Mucosa of gallbladder (tissue), 1 donor: ENCODE measurements at regions not wholly inside any gene's neighbourhood (a gene's known extent, or its start where the extent isn't known, plus 50 kb on each side); places are given as distances from the start of the nearest gene placed in this dataset.
"Not testable (repeated sequence)": the region's sequence is repeated elsewhere in the genome, so short reads cannot be mapped to it uniquely, and the experiment has no call there.

ENCODE experiments used
- DNase-seq: peaks from one replicate; pipeline ENCODE4 v3.0.0-alpha.2; 2020; ENCODE audit warnings: low spot score
- donor health status: DM: no; HTN: no; CAD: no.

DNA sequence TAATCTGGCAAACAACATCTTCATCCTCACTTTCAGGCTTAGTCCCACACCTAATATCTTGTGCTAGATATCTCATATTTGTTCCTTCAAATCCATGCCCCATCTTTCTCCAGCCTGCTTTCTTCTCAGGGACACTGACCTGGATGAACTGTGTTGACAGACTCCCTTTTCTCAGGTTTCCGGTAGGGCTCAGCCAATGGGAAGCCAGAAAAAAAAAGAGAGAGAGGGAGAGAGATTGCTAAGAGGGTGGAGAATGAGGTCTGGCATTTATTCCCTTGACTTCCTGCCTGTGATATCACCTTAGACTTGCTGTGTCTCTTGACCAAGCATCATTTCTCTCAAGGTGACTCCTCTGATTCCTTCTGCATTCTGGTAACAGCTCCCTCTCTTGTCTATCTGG is 145.6 kb upstream of the ABI3BP start:
- no peak for DNase-seq

DNA sequence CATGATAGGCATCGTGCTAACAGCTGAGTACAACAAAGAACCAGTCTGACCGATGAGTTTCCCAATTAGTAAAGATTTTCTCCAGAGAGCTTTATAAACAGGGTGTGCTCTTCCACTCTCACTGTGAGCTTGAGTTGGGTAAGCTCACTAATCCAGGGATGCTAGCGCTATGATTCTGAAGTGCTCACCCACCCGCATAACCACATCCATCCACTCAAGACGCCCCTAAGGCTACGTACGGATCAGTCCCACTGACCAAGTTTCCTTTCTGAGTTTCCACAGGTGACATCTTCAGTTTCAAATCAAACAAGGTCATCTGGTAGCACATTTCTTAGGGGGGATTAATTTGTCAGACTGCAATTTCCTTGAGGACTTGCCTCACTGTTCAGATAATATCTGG is 141.1 kb upstream of the ABI3BP start:
- no peak for DNase-seq

DNA sequence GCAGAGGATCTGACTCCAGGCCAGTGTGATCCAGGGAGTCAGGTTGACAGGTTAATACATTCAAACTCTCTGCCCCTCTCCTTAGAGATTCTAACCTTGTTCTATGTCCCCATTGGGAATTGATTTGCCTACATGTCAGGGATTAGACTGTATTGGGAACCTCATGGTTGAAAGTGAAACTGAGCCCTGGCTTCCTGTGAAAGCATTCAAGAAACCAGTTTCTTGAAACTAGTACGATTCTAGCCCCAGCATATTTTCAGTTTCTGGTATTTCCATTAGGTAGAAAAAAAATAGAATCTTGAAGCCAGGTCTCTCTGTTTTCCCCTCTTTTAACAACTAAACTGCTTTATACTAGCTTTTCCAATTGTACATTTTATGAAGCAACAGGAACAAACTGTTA is 140.4 kb upstream of the ABI3BP start:
- DNase-seq, result no peak

DNA sequence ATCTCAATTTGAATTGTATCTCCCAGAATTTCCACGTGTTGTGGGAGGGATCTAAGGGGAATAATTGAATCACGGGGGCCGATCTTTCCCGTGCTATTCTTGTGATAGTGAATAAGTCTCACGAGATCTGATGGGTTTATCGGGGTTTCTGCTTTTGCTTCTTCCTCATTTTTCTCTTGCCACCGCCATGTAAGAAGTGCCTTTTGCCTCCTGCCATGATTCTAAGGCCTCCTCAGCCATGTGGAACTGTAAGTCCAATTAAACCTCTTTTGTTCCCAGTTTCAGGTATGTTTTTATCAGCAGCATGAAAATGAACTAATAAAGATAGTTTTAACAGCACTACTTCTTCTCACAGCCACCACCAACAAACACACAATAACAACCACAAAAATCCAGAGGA is 140.0 kb upstream of the ABI3BP start:
- not testable (repeated sequence) for DNase-seq

DNA sequence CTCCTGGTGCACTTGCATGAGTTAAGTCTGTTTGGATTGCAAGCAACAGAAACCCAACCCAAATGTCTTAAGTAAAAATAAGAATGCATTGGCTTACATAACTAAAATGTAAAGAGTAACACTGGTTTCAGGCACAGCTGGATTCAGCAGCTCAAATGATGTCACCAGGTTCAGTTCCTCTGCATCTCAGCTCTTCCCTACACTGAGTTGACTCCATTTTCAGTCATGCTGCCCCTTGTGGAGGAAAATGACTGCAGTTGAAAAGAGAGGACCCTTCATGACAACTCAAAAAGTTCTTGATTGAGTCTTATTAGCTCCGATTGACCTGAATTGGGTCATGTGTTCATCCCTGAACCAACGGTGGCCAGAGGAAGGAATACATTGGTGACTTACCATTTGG is 138.5 kb upstream of the ABI3BP start:
- DNase-seq, result no peak

DNA sequence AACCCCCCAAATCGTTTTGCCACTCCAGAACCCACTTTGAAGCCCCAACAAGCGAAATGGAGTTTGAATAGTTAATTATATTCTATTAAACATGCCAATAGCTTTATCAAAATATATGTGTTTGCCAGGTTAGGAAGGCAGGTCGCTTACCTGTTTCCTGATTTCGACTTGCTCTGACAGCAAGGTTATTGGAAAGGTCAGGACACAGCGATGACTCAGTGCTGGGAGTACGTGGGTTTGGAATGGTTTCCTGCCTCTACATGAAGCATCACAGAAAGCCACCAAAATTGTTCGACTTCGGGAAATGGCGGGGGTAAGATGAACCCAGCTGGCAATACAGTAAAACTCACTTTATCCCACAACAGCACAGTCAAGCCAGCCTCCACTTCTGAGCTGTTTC is 135.6 kb upstream of the ABI3BP start:
- DNase-seq, result peak; percentile 75

DNA sequence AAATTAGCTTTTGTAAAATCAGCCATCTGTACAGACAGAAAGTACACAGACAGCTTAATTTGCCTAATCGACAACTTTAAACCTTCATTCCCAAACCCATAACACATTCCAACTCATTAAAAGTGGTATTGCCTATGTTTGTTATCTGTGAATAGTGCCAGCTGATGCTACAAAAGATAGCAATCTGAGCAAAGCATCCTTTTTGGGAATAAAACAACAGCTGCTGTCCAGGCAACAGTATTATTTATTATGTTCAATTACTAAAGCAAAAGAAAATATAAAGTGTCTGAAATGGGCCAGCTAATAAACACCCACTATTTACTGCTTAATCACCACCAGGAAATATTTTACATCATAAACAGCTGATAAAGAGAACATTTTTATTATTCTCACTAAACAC is 134.8 kb upstream of the ABI3BP start:
- DNase-seq, result no peak

DNA sequence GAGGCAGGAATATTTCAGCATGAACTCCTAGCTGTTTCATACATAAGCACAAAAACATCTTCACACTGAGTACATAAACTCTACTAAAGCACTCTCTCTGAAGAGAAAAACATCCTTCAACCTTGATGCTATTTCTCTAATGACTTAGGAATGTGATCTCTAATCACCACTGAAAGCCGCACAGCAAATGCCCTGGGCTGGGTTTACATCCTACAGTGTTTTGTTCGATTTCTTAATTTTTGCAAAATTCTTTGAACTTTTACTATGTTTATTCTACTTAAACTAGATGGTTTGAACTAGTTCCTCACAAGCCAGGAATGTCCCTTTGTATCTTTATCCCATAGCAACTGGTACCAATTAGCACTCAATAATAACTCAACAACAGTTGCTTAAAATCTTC is 130.9 kb upstream of the ABI3BP start:
- DNase-seq, result no peak

DNA sequence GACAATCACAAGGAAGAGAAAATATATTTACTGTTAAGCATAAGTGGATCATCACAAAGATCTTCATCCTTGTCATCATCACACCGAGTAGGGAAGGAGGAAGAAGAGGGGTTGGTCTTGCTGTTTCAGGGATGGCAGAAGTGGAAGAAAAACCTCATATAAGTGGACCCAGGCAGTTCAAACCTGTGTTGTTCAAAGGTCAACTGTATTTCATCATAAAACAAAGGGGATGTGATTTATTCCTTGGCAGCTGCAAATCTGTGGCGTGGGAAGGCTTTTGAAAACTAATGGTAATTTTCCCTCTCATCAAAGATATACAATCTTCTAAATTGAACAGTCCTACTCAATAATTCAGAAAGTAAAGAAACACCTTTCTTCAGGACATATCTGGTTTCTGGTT is 129.9 kb upstream of the ABI3BP start:
- no peak for DNase-seq

DNA sequence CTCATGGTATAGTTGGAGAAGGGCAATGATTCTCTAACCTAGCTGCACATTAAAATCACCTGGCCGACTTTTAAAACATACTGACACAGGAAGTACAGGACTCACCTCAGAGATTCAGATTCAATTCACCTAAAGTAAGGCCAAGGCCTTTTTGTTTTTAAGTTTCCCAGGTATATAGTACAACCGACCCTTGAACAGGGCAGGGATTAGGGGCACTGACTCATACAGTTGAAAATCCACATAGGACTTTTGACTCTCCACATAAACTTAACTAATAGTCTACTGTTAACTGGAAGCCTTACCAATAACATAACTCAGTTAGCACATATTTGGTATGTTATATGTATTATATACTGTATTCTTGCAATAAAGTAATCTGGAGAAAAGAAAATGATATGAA is 129.5 kb upstream of the ABI3BP start:
- no peak for DNase-seq

DNA sequence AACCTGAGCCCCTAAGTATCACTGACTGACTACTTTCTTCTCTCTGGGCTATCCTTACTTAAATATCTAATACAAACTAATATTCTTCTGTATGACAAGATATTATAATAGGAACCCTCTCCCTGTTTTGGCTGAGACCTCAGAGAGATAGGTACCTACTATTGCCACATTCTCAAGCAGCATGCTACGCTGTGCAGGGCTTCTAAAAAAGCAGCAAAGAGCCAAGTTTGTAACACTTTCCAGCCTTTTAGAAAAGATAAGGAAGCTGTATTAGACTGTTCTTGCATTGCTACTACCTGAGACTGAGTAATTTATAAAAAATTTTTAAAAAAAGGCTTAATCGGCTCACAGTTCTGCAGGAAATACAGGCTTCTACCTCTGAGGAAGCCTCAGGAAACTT is 126.8 kb upstream of the ABI3BP start:
- DNase-seq, result no peak

DNA sequence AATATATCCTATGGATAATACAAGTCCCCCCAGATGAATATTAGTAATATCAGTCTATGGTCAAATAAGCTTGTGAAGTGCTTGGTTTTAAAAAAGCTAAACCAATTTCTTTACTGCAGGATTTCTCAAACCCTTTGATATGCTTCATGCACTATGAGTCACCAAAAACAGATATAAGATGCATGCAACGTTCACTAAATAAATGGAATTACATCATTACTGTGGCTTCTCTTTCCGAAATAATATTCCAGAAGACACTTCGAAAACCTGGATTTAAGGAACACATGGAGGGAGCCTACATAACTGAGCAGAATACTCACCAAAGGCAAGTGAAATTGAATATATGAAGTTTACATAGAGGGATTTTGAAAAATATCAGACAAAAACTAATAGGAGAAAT is 126.3 kb upstream of the ABI3BP start:
- DNase-seq, result no peak

DNA sequence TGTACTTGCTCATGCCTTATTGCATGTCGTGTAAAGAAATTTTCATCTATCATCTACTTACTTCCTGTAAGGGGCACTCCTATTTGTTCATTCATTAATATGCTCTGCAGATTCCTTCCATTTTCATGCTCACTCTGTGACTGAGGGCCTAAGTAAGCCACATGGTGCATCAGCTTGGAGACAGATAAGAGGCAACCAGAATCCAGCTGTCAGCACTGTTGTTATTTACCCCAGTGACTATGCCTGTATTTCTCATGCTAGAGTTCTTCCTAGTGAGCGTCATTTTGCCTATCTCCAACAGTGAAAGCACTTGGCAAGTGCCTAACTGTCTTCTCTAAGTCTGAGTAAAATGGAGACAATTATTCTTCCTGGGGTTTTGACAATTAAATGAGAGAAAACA is 124.8 kb upstream of the ABI3BP start:
- DNase-seq, result no peak

DNA sequence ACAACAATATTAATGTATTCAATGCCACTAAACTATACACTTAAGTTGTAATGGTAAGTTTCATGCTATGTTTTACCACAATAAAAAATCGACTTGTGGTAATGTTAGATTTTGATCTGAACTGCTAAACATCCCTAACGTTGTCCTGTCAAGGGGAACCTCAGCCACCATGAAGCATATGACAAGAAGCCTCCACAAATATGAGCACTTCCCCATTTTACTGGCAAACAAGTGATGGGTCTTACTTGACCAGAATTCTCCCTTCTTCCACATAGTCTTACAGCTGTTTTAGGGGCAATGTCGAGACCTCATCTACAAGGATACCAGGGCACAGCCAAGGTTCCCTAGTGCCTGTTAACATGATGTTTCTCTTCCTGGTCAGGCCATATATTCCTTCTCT is 124.2 kb upstream of the ABI3BP start:
- DNase-seq, result no peak

DNA sequence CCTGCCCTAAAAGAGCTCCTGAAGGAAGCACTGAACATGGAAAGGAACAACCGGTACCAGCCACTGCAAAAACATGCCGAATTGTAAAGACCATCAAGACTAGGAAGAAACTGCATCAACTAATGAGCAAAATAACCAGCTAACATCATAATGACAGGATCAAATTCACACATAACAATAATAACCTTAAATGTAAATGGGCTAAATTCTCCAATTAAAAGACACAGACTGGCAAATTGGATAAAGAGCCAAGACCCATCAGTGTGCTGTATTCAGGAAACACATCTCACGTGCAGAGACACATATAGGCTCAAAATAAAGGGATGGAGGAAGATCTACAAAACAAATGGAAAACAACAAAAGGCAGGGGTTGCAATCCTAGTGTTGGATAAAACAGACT is 117.1 kb upstream of the ABI3BP start:
- not testable (repeated sequence) for DNase-seq

DNA sequence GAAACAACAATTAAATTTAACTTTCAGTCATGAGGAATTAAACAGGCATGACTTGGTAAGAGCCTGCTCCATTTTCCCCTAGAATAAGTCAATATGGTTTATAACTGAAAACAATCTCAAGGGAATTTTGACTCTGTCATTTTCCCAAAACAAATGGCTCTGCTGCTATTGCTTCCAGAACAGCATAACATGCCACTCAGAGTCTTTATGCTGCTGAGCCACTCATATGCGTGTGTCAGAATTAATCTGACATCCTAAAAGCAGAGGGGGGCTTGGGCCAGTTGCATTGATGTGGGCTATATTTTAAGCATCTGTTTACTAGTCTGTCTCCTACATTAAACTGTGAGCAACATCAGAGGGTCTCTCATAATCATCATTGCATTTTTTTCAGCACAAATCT is 111.1 kb upstream of the ABI3BP start:
- DNase-seq, result no peak

DNA sequence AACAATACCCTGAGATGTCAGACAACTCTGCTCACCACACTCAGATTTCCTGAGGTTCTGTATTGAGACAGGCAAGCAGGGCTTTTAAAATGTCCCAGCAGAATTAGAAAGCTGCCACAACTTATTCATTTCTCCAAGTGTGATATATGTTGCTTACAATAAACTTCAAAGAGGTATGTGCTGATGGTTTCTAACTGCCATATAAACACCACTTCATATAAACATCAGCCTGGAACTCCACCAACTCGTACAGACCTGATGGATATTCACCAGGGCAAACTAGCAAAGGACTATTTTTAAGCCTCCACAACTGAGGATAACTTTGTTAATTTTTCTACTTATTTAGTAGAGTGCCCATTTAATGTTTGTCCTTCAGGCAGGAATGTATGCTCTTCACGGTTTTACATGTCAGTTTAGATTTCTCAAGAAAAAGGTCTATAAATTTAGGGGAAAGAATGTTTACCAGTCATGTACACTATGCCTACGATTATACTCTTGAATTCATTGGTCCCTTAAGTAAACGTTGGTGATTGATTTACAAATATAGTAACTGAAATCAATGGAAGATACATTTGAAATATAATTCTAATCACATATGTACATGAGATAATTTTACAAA is 109.6 kb upstream of the ABI3BP start:
- DNase-seq, result no peak

DNA sequence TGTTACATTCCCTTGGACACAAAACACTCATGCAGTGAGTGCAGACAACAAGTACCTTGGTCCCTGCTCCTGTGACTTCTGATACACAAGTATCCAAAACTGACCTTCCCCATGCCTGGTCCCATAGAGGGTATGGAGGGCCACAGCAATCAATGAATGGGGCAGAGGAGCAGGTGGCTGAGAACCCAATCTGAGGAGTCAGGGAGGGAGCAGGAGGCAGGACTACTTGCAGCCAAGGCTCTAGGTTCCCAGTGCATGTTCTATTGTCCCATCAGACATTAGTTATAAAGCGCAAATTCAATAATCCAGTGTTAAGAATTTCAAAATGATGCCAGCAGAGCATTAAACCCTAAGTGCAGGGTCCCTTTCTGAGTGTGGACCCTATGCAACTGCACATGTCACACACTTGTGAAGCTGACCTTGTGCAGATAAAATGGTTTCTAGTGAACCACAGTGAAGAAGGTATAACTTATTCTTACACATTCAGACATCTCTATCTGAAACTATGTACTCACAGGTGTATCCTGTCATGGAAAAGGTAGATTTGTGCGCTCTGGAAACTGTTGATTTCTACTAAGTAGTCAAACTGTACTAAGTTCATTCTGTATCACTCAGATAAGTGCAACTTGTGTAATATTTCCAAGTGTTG is 107.3 kb upstream of the ABI3BP start:
- DNase-seq, result no peak

DNA sequence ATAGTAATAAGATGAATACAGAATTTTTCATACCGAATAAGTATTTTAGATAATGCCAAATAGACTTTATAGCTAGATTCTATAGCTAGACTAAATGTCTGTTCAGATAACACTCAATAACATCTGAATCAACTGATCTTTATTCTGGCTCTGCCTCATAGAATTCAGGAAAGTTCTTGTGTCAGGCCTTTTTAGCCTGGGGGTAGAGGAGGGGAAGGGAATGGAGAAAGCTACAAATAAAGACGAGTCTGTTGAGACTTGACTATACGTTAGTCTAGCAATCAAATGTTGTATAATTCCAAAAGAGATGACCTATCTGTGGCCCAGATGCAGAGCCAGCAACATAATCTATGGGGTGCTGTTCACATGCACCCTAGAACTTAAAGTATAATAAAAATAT is 106.6 kb upstream of the ABI3BP start:
- DNase-seq, result no peak

DNA sequence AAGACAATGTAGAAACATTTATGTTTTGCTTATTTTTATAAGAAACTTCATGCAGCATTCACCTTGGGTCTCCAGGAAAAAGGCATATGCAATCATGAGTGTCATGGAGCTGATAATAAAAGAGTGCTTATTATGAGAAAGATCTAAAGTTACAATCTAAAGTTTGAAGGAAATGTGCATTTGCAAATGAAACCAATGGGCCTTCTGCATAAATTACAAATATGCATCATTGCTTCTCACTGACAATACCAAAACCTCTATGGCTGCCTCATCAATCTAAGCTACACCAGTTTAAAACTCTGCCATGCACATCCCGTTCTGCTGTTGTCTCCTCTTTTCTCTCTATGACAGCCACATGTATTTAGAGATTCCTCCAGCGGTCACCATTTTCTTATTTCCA is 103.2 kb upstream of the ABI3BP start:
- DNase-seq, result no peak

DNA sequence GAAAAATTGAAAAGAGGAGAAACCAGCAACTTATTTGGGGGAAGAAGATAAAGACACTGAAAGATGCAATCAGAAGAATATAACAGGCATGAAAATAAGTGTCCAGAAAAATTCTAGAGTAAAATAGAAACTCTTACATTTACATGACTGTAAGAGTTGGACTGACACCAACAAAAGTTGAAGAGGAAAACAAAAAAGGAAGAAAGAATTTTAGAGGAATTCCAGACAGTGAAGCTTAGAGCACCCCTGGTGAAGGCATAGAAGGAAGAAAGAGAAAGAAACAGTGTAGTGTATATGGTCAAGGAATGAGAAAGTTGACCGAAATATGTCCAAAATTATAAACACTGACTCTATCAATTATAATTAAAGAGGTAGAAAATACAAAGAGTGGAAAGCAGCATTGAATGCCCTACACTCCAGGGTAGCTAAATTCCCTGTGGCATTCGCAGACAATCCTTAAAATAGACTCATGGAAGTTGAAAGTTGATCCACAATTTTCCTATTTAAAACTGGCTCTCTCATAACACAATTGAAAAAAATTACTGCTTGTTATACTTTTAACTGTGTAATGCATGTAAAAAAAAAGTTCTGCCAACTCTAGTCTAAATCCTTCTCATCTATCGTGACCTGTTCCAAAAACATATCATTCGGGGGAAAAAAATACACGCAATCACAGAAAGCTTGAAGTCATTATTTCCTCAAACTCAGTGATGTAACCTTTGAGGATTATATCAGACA is 102.6 kb upstream of the ABI3BP start:
- no peak for DNase-seq

DNA sequence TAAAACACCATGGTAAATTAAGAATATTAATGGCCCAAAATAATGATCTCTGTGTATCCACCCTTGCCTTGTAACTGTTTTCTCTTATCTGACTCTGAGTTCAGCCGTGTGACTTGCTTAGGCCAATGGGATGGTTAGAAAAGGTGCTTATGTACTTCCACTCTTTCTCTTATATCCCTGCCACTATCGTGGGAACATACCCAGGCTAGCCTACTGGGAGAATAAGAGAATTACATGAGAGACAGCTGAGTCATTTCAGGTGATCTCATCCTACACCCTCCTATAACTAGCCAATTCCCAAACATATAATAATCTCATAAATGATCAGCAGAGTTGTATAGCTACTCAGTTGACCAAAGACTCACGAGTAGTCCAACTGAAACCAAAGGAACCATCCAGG is 98.3 kb upstream of the ABI3BP start:
- DNase-seq, result no peak

DNA sequence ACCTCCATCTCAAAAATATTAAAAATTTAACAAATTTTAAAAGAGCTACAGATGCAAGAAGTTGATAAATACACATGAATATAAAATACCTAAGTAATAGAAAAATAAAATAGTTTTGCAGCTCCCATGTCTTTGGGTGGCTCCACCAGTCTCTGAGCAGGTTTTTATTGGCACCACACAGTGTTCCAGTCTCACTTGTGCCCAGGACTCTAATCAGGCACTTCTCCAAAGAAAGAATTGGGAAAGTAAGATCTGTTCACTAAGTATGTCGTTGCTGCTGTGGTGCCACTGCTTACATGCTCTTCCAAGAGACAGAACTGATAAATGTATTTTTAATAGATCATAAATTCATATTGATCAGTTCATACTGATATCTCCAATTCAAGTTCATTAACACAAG is 92.5 kb upstream of the ABI3BP start:
- no peak for DNase-seq

DNA sequence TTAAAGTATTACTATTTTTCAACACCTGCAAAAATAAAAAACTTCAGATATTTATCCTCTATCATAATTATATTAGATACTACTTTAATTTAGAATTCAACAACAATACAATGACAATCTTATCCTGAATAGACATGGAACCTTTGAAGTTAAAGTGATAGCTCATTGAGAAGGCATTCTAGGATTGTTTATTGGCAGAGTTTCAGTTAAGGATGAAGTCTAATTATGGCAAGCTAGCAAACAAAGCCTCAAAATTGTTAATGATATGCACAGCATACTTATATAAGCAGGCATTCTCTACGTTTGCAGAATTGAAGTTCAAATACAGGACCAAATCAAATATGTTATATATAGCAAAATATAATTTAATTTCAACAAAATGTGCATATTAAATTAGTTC is 91.2 kb upstream of the ABI3BP start:
- no peak for DNase-seq
